H1 (cell line): ENCODE measurements at regions not wholly inside any gene's neighbourhood (a gene's known extent, or its start where the extent isn't known, plus 50 kb on each side); places are given as distances from the start of the nearest gene placed in this dataset.
A peak's percentile ranks its signal among the peaks of the same experiment; 100 is the strongest.

Source experiments
- CTCF ChIA-PET: fragments of 300-600 bp; sonication (Branson Sonifier 250); formaldehyde crosslinking; loops from one replicate; lab custom pipeline; 2021; ENCODE audit not compliant: partially characterized antibody; lab: Charles Lee
- POLR2A ChIA-PET: fragments of 300-600 bp; sonication (Branson Sonifier 250); formaldehyde crosslinking; loops from one replicate; lab custom pipeline; 2021; ENCODE audit warnings: inconsistent platforms; ENCODE audit not compliant: partially characterized antibody; lab: Charles Lee
- DNase-seq, 2 experiments: peaks; one replicate each; pipeline versions ENCODE4 v3.0.0 to v3.0.0-alpha.2; 2010 to 2022; ENCODE audit warnings: low spot score in 2 of 2, low read depth in 1 of 2, mixed read lengths in 1 of 2
- FAIRE-seq: peaks from 2 replicates; lab custom pipeline; 2011; peaks lifted over from hg19 to GRCh38; lab: Jason Lieb, UNC
- H2AFZ ChIP-seq: 2 replicates; pipeline ENCODE4 v1.8.1; 2012; ENCODE audit warnings: low read length, inconsistent platforms
- H2AK5ac ChIP-seq: 2 replicates; pipeline ENCODE4 v1.6.1; 2013; ENCODE audit warnings: low read depth, low read length
- H2BK120ac ChIP-seq: replicated peaks from 2 replicates; pipeline ENCODE3; 2013; ENCODE audit warnings: low read depth, low read length, inconsistent platforms
- H2BK12ac ChIP-seq: 2 replicates; pipeline ENCODE4 v1.6.1; 2013; ENCODE audit warnings: low read depth, low read length
- H2BK15ac ChIP-seq: 2 replicates; pipeline ENCODE4 v1.6.1; 2013; ENCODE audit warnings: low read length
- H2BK20ac ChIP-seq: 2 replicates; pipeline ENCODE4 v1.6.1; 2013; ENCODE audit warnings: low read length
- H2BK5ac ChIP-seq: 2 replicates; pipeline ENCODE4 v1.6.1; 2013; ENCODE audit warnings: low read depth, low read length
- H3K14ac ChIP-seq: 2 replicates; pipeline ENCODE4 v1.6.1; 2013; ENCODE audit warnings: inconsistent platforms; ENCODE audit not compliant: insufficient read length
- H3K18ac ChIP-seq: 2 replicates; pipeline ENCODE4 v1.6.1; 2013; ENCODE audit warnings: low read length; ENCODE audit errors: extremely low read depth
- H3K23ac ChIP-seq: 2 replicates; pipeline ENCODE4 v1.6.1; 2013; ENCODE audit warnings: inconsistent platforms; ENCODE audit not compliant: insufficient read length
- H3K23me2 ChIP-seq: 2 replicates; pipeline ENCODE4 v1.6.1; 2013; ENCODE audit warnings: low read depth, low read length
- H3K27ac ChIP-seq: 2 replicates; pipeline ENCODE4 v1.6.1; 2011; ENCODE audit warnings: low read depth, low read length, inconsistent platforms
- H3K27me3 ChIP-seq, 4 experiments: replicated peaks in 1 of 4; 1 replicate in 1 of 4; 2 replicates in 3 of 4; pipeline versions ENCODE4 v1.6.1 to v1.8.1; 2011 to 2013; ENCODE audit warnings: low read length in 3 of 4, mild to moderate bottlenecking in 3 of 4, inconsistent platforms in 2 of 4, mixed read lengths in 2 of 4, moderate library complexity in 1 of 4; ENCODE audit not compliant: control insufficient read depth in 3 of 4, insufficient read depth in 3 of 4; ENCODE audit errors: extremely low read depth in 1 of 4
- H3K36me3 ChIP-seq, 4 experiments: 2 replicates each; pipeline versions ENCODE4 v1.6.1 to v1.8.1; 2011 to 2013; ENCODE audit warnings: mild to moderate bottlenecking in 4 of 4, low read length in 3 of 4, moderate library complexity in 2 of 4, control low read depth in 1 of 4, inconsistent platforms in 1 of 4; ENCODE audit not compliant: insufficient read depth in 4 of 4, control insufficient read depth in 2 of 4
- H3K4ac ChIP-seq: replicated peaks from 2 replicates; pipeline ENCODE3; 2013; ENCODE audit warnings: low read length, low read depth, mixed read lengths, inconsistent platforms; ENCODE audit not compliant: insufficient read length
- H3K4me1 ChIP-seq, 4 experiments: replicated peaks in 1 of 4; 1 replicate in 1 of 4; 2 replicates in 3 of 4; pipeline versions ENCODE4 v1.6.1 to v1.8.1; 2011 to 2013; ENCODE audit warnings: low read length in 3 of 4, inconsistent platforms in 2 of 4, mixed read lengths in 1 of 4; ENCODE audit not compliant: insufficient read depth in 4 of 4, control insufficient read depth in 3 of 4
- H3K4me2 ChIP-seq, 2 experiments: 2 replicates each; pipeline versions ENCODE4 v1.6.1 to v1.8.1; 2011 to 2013; ENCODE audit warnings: low read depth in 2 of 2, low read length in 2 of 2, control low read depth in 1 of 2, inconsistent platforms in 1 of 2, mild to moderate bottlenecking in 1 of 2; ENCODE audit not compliant: insufficient read depth in 1 of 2
- H3K4me3 ChIP-seq, 4 experiments: fragments of 200-600, 300-600 bp in 1 of 4; sonication (generic), shearing (Covaris generic), sonication (Bioruptor Twin) in 1 of 4; 2 replicates each; pipeline versions ENCODE4 v1.5.1 to v1.8.1; 2011 to 2016; ENCODE audit warnings: low read length in 4 of 4, low read depth in 3 of 4, control low read depth in 2 of 4, inconsistent platforms in 2 of 4, mild to moderate bottlenecking in 2 of 4, mixed read lengths in 1 of 4, moderate library complexity in 1 of 4; ENCODE audit not compliant: insufficient read depth in 2 of 4; ENCODE audit errors: extremely low read depth in 1 of 4
- H3K56ac ChIP-seq: replicated peaks from 2 replicates; pipeline ENCODE3; 2013; ENCODE audit warnings: low read depth, mild to moderate bottlenecking, mixed read lengths, low read length, inconsistent platforms; ENCODE audit not compliant: insufficient read length
- H3K79me1 ChIP-seq: 2 replicates; pipeline ENCODE4 v1.6.1; 2013; ENCODE audit warnings: low read depth, low read length, control low read depth
- H3K79me2 ChIP-seq, 2 experiments: 2 replicates each; pipeline versions ENCODE4 v1.6.1 to v1.8.1; 2012 to 2013; ENCODE audit warnings: low read length in 2 of 2, mild to moderate bottlenecking in 2 of 2, inconsistent platforms in 1 of 2; ENCODE audit not compliant: insufficient read depth in 2 of 2, control insufficient read depth in 1 of 2
- H3K9ac ChIP-seq, 4 experiments: replicated peaks in 1 of 4; 1 replicate in 1 of 4; 2 replicates in 3 of 4; pipeline versions ENCODE4 v1.6.1 to v1.8.1; 2011 to 2013; ENCODE audit warnings: low read depth in 3 of 4, low read length in 3 of 4, control low read depth in 2 of 4, mild to moderate bottlenecking in 2 of 4, moderate library complexity in 2 of 4, inconsistent platforms in 1 of 4; ENCODE audit errors: extremely low read depth in 1 of 4
- H3K9me3 ChIP-seq, 2 experiments: 2 replicates each; pipeline versions ENCODE4 v1.6.1 to v1.8.1; 2012 to 2013; ENCODE audit warnings: mild to moderate bottlenecking in 2 of 2, moderate library complexity in 2 of 2, control low read depth in 1 of 2, inconsistent platforms in 1 of 2, low read depth in 1 of 2, low read length in 1 of 2, mixed read lengths in 1 of 2; ENCODE audit not compliant: insufficient read depth in 2 of 2
- H4K20me1 ChIP-seq, 2 experiments: replicated peaks in 1 of 2; 2 replicates each; pipeline versions ENCODE3 to v1.8.1; 2011 to 2013; ENCODE audit warnings: inconsistent platforms in 2 of 2, low read length in 2 of 2, mild to moderate bottlenecking in 1 of 2; ENCODE audit not compliant: insufficient read depth in 2 of 2, control insufficient read depth in 1 of 2
- H4K5ac ChIP-seq: 2 replicates; pipeline ENCODE4 v1.6.1; 2013; ENCODE audit warnings: low read length, low read depth, mixed read lengths, inconsistent platforms; ENCODE audit not compliant: insufficient read length
- H4K8ac ChIP-seq: 2 replicates; pipeline ENCODE4 v1.8.0; 2013; ENCODE audit warnings: mild to moderate bottlenecking, moderate library complexity, low read length, inconsistent platforms; ENCODE audit not compliant: insufficient read depth; ENCODE audit errors: extremely low read depth
- H4K91ac ChIP-seq: replicated peaks from 2 replicates; pipeline ENCODE3; 2013; ENCODE audit warnings: low read length, mixed read lengths, inconsistent platforms; ENCODE audit not compliant: insufficient read length
- HDAC6 ChIP-seq: IDR thresholded peaks from one replicate; pipeline ENCODE4 v1.7.1; 2012; ENCODE audit warnings: low read depth, mild to moderate bottlenecking, inconsistent platforms, low read length, moderate library complexity
- RNF2 ChIP-seq: fragments of 200-900, 300-1000 bp; sonication (generic); IDR thresholded peaks from 2 replicates; pipeline ENCODE4 v1.7.1; 2016; ENCODE audit warnings: borderline replicate concordance, low read depth, mild to moderate bottlenecking, antibody characterized with exemption, low read length; ENCODE audit not compliant: poor library complexity, severe bottlenecking; ENCODE audit errors: missing control alignments
- WGBS, 2 experiments: shearing (Covaris generic) in 1 of 2; methylation state at CpG; one replicate each; pipeline versions ENCODE4 v1.1.6 to v1.1.7; 2013 to 2015; ENCODE audit warnings: low lambda C conversion rate in 2 of 2, mixed read lengths in 2 of 2, inconsistent platforms in 1 of 2, low coverage in 1 of 2, missing lambda C conversion rate in 1 of 2; ENCODE audit not compliant: insufficient replicate concordance in 2 of 2, insufficient coverage in 1 of 2, insufficient read length in 1 of 2; ENCODE audit errors: extremely low coverage in 1 of 2, missing lambda C conversion rate in 1 of 2; 5-methylcytosine and 5-hydroxymethylcytosine counted together

GRCh38 chr13:111633401-111633800, 313.0 kb downstream of the TEX29 start:
- Histone ChIP-seq H3K36me3 (no peaks in the 10 kb centered on the region), H2BK5ac (peak overlapping the region; percentile 36; the same call in 1 of the 2 replicates), H4K8ac (no peak overlapping the region), H3K9ac (no peak overlapping the region; a peak in 1 of 7 replicates), H3K27ac (no peak overlapping the region), H4K5ac (no peak overlapping the region), H4K20me1 (no peaks in the 10 kb centered on the region), H3K4me2 (peak overlapping the region in 1 of 2 experiments; percentile 48; a peak in 1 of 4 replicates), H3K9me3 (no peaks in the 10 kb centered on the region), H3K79me1 (no peaks in the 10 kb centered on the region), H3K23ac (no peak overlapping the region), H3K18ac (no peak overlapping the region), H2BK12ac (no peak overlapping the region), H3K4me3 (no peak overlapping the region), H4K91ac (no peak overlapping the region), H2BK120ac (no peak overlapping the region), H2BK20ac (no peak overlapping the region), H3K14ac (no peak overlapping the region), H3K23me2 (no peaks in the 10 kb centered on the region), H3K56ac (no peak overlapping the region), H3K4me1 (peaks cover 5 to 28% (median 19%) of the 10 kb centered on the region in 4 experiments), H2BK15ac (no peak overlapping the region), H2AK5ac (no peak overlapping the region), H3K79me2 (no peaks in the 10 kb centered on the region), H3K27me3 (no peaks in the 10 kb centered on the region; a peak in 1 of 7 replicates), H3K4ac (no peak overlapping the region), H2AFZ (0 out of 2 replicates have a peak overlapping the region, but pooled peaks have one; percentile 25)
- WGBS, 2 experiments = 83% methylated on average over 4 of the region's 4 CpGs; no CpG with 5 or more reads in 1 of the 2 experiments
- DNase-seq (no peak), FAIRE-seq (no peak)
- ChIA-PET CTCF (interaction anchor here (0.8 to 1.3 kb wide), 5 partner anchors 10 to 159 kb away, joined by 3 to 7 read pairs (median 3); no protein-coding TSS in a partner anchor), POLR2A (interaction anchor here (0.9 to 1.7 kb wide), 2 partner anchors 13 to 25 kb away, joined by 3 read pairs; no protein-coding TSS in a partner anchor)
- TF ChIP-seq HDAC6 = no peak
- no peak for TF ChIP-seq RNF2
